ENCODE measurements at regions not wholly inside any gene's neighbourhood (a gene's known extent, or its start where the extent isn't known, plus 50 kb on each side); places are given as distances from the start of the nearest gene placed in this dataset.

- Histone ChIP-seq H3K27me3 (replicated peaks; ENCODE audit: insufficient read depth) (no peaks in the 10 kb centered on the region), H3K27ac (no peak overlapping the region), H3K9me3 (no peaks in the 10 kb centered on the region), H3K36me3 (no peaks in the 10 kb centered on the region), H3K4me3 (no peak overlapping the region), H3K4me1 (ENCODE audit: control insufficient read depth in 1 of 2, low read depth in 2 of 2) (no peaks in the 10 kb centered on the region)
- no peak for DNase-seq (ENCODE audit: low spot score)
- TF ChIP-seq, protein P1, sequence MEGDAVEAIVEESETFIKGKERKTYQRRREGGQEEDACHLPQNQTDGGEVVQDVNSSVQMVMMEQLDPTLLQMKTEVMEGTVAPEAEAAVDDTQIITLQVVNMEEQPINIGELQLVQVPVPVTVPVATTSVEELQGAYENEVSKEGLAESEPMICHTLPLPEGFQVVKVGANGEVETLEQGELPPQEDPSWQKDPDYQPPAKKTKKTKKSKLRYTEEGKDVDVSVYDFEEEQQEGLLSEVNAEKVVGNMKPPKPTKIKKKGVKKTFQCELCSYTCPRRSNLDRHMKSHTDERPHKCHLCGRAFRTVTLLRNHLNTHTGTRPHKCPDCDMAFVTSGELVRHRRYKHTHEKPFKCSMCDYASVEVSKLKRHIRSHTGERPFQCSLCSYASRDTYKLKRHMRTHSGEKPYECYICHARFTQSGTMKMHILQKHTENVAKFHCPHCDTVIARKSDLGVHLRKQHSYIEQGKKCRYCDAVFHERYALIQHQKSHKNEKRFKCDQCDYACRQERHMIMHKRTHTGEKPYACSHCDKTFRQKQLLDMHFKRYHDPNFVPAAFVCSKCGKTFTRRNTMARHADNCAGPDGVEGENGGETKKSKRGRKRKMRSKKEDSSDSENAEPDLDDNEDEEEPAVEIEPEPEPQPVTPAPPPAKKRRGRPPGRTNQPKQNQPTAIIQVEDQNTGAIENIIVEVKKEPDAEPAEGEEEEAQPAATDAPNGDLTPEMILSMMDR (IDR thresholded peaks at IDR 0.05): no peak
- ATAC-seq (ENCODE audit: insufficient number of reproducible peaks, low FRiP score, low read depth): no peak
Observed at GRCh38 chr22:47460861-47461260, 698.4 kb downstream of the TBC1D22A start.

- Histone ChIP-seq H3K4me1 (ENCODE audit: control insufficient read depth in 1 of 2, low read depth in 2 of 2) (no peaks in the 10 kb centered on the region), H3K27me3 (replicated peaks; ENCODE audit: insufficient read depth) (no peaks in the 10 kb centered on the region), H3K9me3 (no peaks in the 10 kb centered on the region), H3K27ac (no peak overlapping the region), H3K36me3 (no peaks in the 10 kb centered on the region), H3K4me3 (no peak overlapping the region)
- ATAC-seq (ENCODE audit: insufficient number of reproducible peaks, low FRiP score, low read depth) (no peak), DNase-seq (ENCODE audit: low spot score) (no peak)
- TF ChIP-seq, protein P1 (IDR thresholded peaks at IDR 0.05): no peak
Observed at GRCh38 chr22:47460176-47460575, 697.7 kb downstream of the TBC1D22A start.

DNA sequence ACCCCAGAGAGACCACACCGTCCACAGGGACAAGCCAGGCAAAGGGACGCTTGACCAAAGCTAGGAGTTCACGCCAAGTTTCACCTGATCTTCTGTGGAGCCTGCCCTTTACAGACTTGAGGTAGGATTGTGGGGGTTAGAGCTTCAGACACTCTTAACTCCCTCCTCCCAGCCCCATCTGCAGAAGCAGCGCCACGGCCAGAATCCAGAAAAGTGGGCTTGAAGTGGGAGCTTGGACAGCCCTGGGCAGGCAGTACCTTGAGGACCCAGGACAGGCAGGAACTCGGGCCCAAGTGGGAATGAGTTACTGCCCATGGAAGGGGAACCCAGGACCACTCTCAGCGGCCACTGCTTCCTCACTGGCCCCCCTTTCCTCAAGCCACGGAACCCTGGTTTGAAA lies 695.9 kb downstream of the TBC1D22A start:
- Histone ChIP-seq H3K27me3 (replicated peaks; ENCODE audit: insufficient read depth) (no peaks in the 10 kb centered on the region), H3K9me3 (peaks cover under 1% of the 10 kb centered on the region), H3K27ac (no peak overlapping the region), H3K36me3 (no peaks in the 10 kb centered on the region), H3K4me1 (ENCODE audit: control insufficient read depth in 1 of 2, low read depth in 2 of 2) (no peaks in the 10 kb centered on the region), H3K4me3 (no peak overlapping the region)
- DNase-seq (ENCODE audit: low spot score): no peak
- TF ChIP-seq, protein P1 (IDR thresholded peaks at IDR 0.05): no peak
- ATAC-seq (ENCODE audit: insufficient number of reproducible peaks, low FRiP score, low read depth): no peak

DNA sequence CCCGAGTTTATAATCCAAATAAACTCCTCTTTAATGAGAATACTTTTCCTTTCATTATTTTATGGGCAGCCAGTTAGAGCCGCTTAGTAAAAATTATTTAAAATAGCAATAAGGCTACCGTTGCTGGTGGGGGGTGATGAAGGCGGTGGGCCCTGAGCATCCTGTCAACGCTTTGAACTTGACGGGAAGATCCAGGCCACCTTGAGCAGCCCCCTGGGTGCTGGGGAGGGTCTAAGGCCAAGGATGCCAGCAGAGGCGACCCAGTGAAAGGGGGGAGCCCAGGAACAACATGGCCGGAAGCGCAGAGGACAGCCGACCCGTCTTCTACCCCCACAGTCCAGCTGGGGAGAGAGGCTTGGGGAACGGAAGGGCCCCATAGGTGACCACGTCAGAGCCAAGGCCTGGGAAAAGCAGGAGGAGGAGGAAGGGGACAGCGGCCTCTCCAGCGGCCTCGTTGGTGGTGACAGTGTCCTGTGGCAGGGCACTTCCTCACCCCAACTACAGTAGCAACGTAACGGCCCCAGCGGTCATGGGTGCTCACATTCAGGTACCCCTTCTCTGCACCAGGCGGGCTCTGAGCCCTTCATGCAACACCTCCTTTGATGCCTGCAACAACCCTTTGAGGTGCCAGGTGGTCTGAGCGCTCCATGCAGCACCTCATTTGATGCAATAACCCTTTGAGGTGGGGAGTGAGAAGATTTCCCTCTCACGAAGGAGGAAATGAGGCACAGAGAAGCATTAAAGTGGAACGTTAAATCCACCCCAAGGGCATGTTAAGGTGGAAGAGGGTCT lies 695.3 kb downstream of the TBC1D22A start:
- Histone ChIP-seq H3K27me3 (replicated peaks; ENCODE audit: insufficient read depth) (no peaks in the 10 kb centered on the region), H3K4me1 (ENCODE audit: control insufficient read depth in 1 of 2, low read depth in 2 of 2) (no peaks in the 10 kb centered on the region), H3K27ac (no peak overlapping the region), H3K9me3 (peaks cover 4% of the 10 kb centered on the region), H3K4me3 (no peak overlapping the region), H3K36me3 (no peaks in the 10 kb centered on the region)
- no peak for ATAC-seq (ENCODE audit: insufficient number of reproducible peaks, low FRiP score, low read depth)
- TF ChIP-seq, protein P1 (IDR thresholded peaks at IDR 0.05): no peak
- DNase-seq (ENCODE audit: low spot score): no peak

DNA sequence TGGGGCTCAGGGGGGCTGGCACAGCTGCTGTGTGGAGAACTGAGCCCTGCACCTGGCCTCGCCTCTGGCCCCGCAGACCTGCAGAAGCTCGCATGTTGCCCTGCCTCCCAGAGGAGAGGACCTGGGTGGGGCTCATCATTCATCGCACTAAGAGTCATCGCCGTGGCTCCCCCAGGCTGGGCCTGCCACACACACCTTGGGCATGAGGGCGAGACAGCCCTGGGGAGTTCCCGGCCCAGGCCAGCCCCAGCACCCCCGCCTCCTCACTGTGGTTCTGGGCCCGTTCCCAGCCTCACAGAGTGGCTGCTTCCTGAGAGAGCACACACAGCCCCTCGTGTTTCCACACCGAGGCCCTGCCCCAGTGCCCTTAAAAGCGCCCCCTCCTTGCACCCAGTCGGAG lies 694.6 kb downstream of the TBC1D22A start:
- no peaks in the 10 kb centered on the region for H3K4me1 ChIP-seq (ENCODE audit: control insufficient read depth in 1 of 2, low read depth in 2 of 2)
- ATAC-seq (ENCODE audit: insufficient number of reproducible peaks, low FRiP score, low read depth) (no peak), DNase-seq (ENCODE audit: low spot score) (no peak)
- no peaks in the 10 kb centered on the region for H3K36me3 ChIP-seq
- no peak overlapping the region for H3K27ac ChIP-seq
- H3K4me3 ChIP-seq: no peak overlapping the region
- peaks cover 4% of the 10 kb centered on the region for H3K9me3 ChIP-seq
- TF ChIP-seq, protein P1 (IDR thresholded peaks at IDR 0.05): no peak
- no peaks in the 10 kb centered on the region for H3K27me3 ChIP-seq (replicated peaks; ENCODE audit: insufficient read depth)
